OCI-LY1 (cell line): ENCODE measurements at regions not wholly inside any gene's neighbourhood (a gene's known extent, or its start where the extent isn't known, plus 50 kb on each side); places are given as distances from the start of the nearest gene placed in this dataset.

Experiments
- H2AFZ ChIP-seq: fragments of 200-600 bp; sonication (generic), shearing (Covaris generic); 2 replicates; pipeline ENCODE4 v1.6.0; 2014; ENCODE audit warnings: antibody characterized with exemption, mild to moderate bottlenecking, low read length
- H3F3A ChIP-seq: fragments of 200-600 bp; sonication (generic), shearing (Covaris generic); 2 replicates; pipeline ENCODE4 v1.6.0; 2014; ENCODE audit warnings: mild to moderate bottlenecking, antibody characterized with exemption, low read length, moderate library complexity; ENCODE audit not compliant: insufficient read depth
- H3K27ac ChIP-seq: fragments of 200-600 bp; sonication (generic); 2 replicates; pipeline ENCODE4 v1.5.1; 2014; ENCODE audit warnings: low read length, mixed run types, mild to moderate bottlenecking, low read depth; ENCODE audit not compliant: poor library complexity, severe bottlenecking
- H3K27me3 ChIP-seq: fragments of 200-600 bp; sonication (generic); 2 replicates; pipeline ENCODE4 v1.6.0; 2014; ENCODE audit warnings: antibody characterized with exemption, mild to moderate bottlenecking, low read length, moderate library complexity; ENCODE audit not compliant: insufficient read depth
- H3K36me3 ChIP-seq: fragments of 200-600 bp; sonication (generic); 2 replicates; pipeline ENCODE4 v1.6.1; 2014; ENCODE audit warnings: mild to moderate bottlenecking, antibody characterized with exemption, low read length, moderate library complexity, mixed read lengths; ENCODE audit not compliant: insufficient read depth
- H3K4me1 ChIP-seq: fragments of 200-600 bp; sonication (generic); 2 replicates; pipeline ENCODE4 v1.5.1; 2014; ENCODE audit warnings: mild to moderate bottlenecking, low read length, moderate library complexity; ENCODE audit not compliant: insufficient read depth, severe bottlenecking
- H3K4me2 ChIP-seq: fragments of 200-600 bp; sonication (generic), shearing (Covaris generic); 2 replicates; pipeline ENCODE4 v1.6.1; 2014; ENCODE audit warnings: low read length
- H3K4me3 ChIP-seq: fragments of 200-600 bp; sonication (generic); 2 replicates; pipeline ENCODE4 v1.5.1; 2014; ENCODE audit warnings: low read length, low read depth, mild to moderate bottlenecking, mixed read lengths; ENCODE audit not compliant: poor library complexity, severe bottlenecking
- H3K79me2 ChIP-seq: fragments of 200-600 bp; shearing (Covaris generic); 2 replicates; pipeline ENCODE4 v1.6.1; 2016; ENCODE audit warnings: mixed run types, low read length, mixed read lengths; ENCODE audit not compliant: insufficient read depth
- H3K9ac ChIP-seq: fragments of 200-600 bp; sonication (generic), shearing (Covaris generic); 2 replicates; pipeline ENCODE4 v1.6.1; 2014; ENCODE audit warnings: mild to moderate bottlenecking, low read length, mixed read lengths
- H3K9me2 ChIP-seq: fragments of 200-600 bp; sonication (generic), shearing (Covaris generic); 2 replicates; pipeline ENCODE4 v1.6.1; 2014; ENCODE audit warnings: low read depth, mild to moderate bottlenecking, low read length, mixed read lengths
- H3K9me3 ChIP-seq: fragments of 200-600 bp; shearing (Covaris generic); 2 replicates; pipeline ENCODE4 v1.6.1; 2014; ENCODE audit warnings: low read length, mixed read lengths
- H4K20me1 ChIP-seq: fragments of 200-600 bp; sonication (generic), shearing (Covaris generic); 2 replicates; pipeline ENCODE4 v1.6.0; 2016; ENCODE audit warnings: mild to moderate bottlenecking, low read length; ENCODE audit not compliant: insufficient read depth
- EZH2 ChIP-seq: fragments of 200-600 bp; sonication (generic), shearing (Covaris generic); IDR thresholded peaks from 2 replicates; pipeline ENCODE4 v1.8.0; 2017; ENCODE audit warnings: borderline replicate concordance, mixed run types, mild to moderate bottlenecking, antibody characterized with exemption, low read length, moderate library complexity, mixed read lengths
- TF ChIP-seq, protein P1 (sequence below): fragments of 200-600 bp; sonication (generic), shearing (Covaris generic); IDR thresholded peaks from 2 replicates; pipeline ENCODE4 v1.5.1; 2017; ENCODE audit warnings: mild to moderate bottlenecking, antibody characterized with exemption, low read length, moderate library complexity, mixed read lengths

DNA sequence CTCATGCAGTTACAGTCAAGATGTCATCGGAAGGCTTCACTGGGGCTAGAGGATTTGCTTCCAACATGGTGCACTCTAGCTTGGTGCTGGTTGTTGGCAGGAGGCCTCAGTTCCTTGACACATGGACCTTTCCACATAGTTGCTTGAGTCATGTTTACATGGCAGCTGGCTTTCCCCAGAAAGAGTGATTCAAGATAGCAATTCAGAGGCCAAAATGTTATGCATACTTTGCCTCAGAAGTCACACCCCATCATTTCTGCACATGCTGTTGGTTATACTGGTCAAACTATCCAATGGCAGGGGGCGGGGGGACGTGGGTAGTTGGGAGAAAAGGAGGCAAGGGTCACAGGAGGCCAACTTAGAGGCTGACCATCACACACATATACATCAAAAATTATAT is 58.7 kb downstream of the FOXB1 start:
- Histone ChIP-seq H3K4me3 (no peak overlapping the region), H3K27ac (no peak overlapping the region), H3F3A (no peaks in the 10 kb centered on the region), H3K9me3 (0 out of 2 replicates have a peak, but pooled peaks cover 3% of the 10 kb centered on the region), H3K9me2 (no peaks in the 10 kb centered on the region), H3K27me3 (no peaks in the 10 kb centered on the region), H3K4me2 (no peak overlapping the region), H3K9ac (no peak overlapping the region), H3K79me2 (no peaks in the 10 kb centered on the region), H4K20me1 (no peaks in the 10 kb centered on the region), H3K36me3 (no peaks in the 10 kb centered on the region), H2AFZ (no peak overlapping the region), H3K4me1 (no peaks in the 10 kb centered on the region)
- no peak for TF ChIP-seq EZH2
- TF ChIP-seq, protein P1, sequence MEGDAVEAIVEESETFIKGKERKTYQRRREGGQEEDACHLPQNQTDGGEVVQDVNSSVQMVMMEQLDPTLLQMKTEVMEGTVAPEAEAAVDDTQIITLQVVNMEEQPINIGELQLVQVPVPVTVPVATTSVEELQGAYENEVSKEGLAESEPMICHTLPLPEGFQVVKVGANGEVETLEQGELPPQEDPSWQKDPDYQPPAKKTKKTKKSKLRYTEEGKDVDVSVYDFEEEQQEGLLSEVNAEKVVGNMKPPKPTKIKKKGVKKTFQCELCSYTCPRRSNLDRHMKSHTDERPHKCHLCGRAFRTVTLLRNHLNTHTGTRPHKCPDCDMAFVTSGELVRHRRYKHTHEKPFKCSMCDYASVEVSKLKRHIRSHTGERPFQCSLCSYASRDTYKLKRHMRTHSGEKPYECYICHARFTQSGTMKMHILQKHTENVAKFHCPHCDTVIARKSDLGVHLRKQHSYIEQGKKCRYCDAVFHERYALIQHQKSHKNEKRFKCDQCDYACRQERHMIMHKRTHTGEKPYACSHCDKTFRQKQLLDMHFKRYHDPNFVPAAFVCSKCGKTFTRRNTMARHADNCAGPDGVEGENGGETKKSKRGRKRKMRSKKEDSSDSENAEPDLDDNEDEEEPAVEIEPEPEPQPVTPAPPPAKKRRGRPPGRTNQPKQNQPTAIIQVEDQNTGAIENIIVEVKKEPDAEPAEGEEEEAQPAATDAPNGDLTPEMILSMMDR: no peak

DNA sequence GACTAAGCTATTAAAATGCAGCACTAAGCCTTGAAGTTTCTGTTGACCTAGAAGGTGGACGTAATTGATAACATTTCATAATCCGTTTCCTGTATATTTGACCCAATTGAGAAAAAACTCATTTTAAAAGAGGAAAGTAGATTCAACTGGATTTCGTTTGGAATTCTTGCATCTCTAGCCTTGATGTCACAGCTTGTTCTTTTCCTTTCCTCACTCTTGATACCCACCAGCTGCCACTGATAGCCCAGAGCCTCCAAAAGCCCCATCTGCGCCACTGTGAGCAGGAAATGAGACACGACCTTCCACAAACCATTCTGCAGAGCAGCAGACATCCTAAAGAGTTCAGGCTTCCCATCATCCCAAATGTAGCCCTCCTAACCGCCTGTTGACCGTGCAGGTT is 61.8 kb downstream of the FOXB1 start:
- Histone ChIP-seq H2AFZ (no peak overlapping the region), H3K4me1 (no peaks in the 10 kb centered on the region), H3K27me3 (no peaks in the 10 kb centered on the region), H3K79me2 (no peaks in the 10 kb centered on the region), H3K9me2 (no peaks in the 10 kb centered on the region), H3K27ac (no peak overlapping the region), H3K4me3 (no peak overlapping the region), H3K36me3 (no peaks in the 10 kb centered on the region), H3K9ac (no peak overlapping the region), H3K9me3 (0 out of 2 replicates have a peak, but pooled peaks cover 3% of the 10 kb centered on the region), H3F3A (no peaks in the 10 kb centered on the region), H4K20me1 (no peaks in the 10 kb centered on the region), H3K4me2 (no peak overlapping the region)
- TF ChIP-seq, protein P1: no peak
- TF ChIP-seq EZH2: no peak

DNA sequence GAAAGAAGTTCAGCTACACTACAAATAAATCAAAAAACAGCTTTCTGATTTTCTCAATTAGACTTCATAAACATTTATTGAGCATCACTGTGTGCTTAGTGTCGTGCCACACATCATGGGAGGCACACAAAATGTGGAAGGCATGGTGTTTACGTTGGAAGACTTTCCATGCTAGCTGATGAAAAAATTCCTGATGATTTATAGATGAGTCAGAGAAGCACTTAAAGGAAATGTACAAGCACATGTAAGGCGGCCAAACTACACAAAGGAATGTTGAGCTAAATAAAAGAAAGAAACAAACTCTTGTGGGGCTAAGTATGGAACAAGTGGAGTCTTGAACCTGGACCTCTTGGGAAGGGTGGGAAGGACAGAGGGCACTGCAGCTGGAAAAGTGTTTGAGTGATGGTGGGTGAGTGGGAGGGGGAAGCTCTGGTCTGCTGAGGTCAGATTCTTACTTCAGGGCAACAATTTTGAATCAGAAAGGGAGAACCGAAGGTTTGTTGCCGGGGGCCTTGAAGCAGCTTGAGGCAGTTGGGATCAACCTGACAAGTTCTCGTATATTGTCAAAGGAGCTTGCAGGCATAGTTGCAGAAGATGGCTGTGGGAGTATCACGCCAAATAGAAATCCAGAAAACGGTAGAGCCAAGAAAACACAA is 66.9 kb downstream of the FOXB1 start:
- no peak overlapping the region for H3K27ac ChIP-seq
- H3K27me3 ChIP-seq: peaks cover 6% of the 10 kb centered on the region; the same call in 1 of the 2 replicates
- H2AFZ ChIP-seq: no peak overlapping the region

More for the DNA sequence above, 66.9 kb downstream of the FOXB1 start:
- Histone ChIP-seq H3K79me2 (no peaks in the 10 kb centered on the region), H3F3A (no peaks in the 10 kb centered on the region), H3K9me3 (no peaks in the 10 kb centered on the region), H3K4me3 (no peak overlapping the region), H3K4me2 (no peak overlapping the region), H3K9ac (no peak overlapping the region), H3K36me3 (no peaks in the 10 kb centered on the region), H3K4me1 (no peaks in the 10 kb centered on the region), H3K9me2 (no peaks in the 10 kb centered on the region), H4K20me1 (no peaks in the 10 kb centered on the region)
- no peak for TF ChIP-seq EZH2
- TF ChIP-seq, protein P1: no peak
